KBM-7 (cell line): ENCODE measurements at regions not wholly inside any gene's neighbourhood (a gene's known extent, or its start where the extent isn't known, plus 50 kb on each side); places are given as distances from the start of the nearest gene placed in this dataset.
"Not testable (repeated sequence)": the region's sequence is repeated elsewhere in the genome, so short reads cannot be mapped to it uniquely, and the experiment has no call there.

ENCODE experiments used
- DNase-seq: peaks from one replicate; pipeline ENCODE4 v3.0.0-alpha.2; 2015
- in situ Hi-C: fragments of 300-500 bp; cut with MboI; formaldehyde crosslinking; loops from 2 replicates; pipeline ENCODE4 v1.14.3; 2020; ENCODE audit warnings: low sequenced_read_pairs, low pct_unique_long_range_greater_than_20kb, mixed read lengths

DNA sequence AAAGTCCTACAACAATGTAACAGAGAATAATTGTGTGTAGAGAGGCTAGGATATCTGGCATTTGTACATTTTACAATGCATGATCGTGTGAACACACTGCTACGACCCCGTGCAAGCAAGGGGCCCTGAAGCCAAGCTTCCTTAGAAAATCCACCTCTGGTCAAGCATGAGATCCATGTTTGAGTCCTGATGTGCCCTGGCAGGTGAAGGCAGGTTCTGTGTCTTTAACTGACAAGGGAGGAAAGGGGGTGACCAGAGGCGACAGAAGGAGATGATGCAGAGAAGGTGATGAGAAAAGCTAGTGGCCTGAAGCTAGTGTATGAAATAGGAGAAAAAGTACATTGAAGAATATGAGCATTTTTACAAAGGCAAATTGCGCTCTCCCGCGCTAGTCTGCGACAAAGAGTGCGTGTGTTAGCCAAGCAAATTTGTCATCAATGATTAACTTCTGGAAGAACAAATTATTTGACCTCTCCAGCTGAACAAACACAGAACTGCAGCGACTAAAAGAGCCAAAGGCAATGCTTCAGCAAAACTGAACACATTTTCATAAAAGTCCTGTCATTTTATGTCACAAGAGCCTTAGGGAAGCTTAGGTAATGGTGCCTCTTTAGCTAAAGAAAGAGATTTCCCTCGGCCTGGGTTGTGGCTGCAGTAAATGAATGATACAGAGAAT, 101.7 kb upstream of the DAPK1 start:
- in situ Hi-C loops: no loop called here

DNA sequence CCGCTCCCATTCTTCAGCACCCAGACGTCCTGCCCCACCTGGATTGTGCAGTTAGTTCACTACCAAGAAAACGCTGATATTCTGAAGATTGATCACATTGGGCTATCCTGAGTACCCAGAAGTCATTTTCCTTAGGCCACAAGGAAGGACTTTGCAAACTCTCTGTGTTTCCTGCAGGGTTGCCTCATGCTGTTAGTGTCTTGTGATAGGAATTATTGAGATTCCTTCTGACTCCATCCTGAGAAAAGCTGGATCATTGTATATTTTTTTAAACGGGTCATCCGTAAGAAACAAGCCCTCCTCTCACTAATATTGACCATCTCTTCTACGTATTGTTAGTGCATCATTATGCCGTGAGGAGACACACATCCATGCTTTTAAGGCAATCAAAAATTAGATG, 96.0 kb upstream of the DAPK1 start:
- no peak for DNase-seq
- in situ Hi-C loops: no loop called here

More for the DNA sequence above, 101.7 kb upstream of the DAPK1 start:
- DNase-seq: no peak

DNA sequence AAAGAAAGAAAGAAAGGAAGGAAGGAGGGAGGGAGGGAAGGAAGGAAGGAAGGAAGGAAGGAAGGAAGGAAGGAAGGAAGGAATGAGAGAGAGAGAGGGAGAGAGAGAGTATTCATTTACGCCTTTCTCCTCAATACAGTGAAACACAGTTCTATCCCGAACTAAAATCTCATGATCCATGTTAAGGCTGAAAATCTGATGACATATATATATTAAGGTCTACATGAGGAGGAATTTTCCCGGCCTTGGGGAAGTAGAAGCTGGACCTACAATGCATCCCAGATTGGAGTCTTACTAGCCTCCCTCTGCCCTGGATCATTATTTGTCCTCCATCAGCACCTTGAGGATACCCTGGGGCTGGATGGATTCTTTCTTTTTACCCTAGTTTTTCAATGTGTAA, 95.1 kb upstream of the DAPK1 start:
- in situ Hi-C loops: no loop called here
- DNase-seq: no peak

DNA sequence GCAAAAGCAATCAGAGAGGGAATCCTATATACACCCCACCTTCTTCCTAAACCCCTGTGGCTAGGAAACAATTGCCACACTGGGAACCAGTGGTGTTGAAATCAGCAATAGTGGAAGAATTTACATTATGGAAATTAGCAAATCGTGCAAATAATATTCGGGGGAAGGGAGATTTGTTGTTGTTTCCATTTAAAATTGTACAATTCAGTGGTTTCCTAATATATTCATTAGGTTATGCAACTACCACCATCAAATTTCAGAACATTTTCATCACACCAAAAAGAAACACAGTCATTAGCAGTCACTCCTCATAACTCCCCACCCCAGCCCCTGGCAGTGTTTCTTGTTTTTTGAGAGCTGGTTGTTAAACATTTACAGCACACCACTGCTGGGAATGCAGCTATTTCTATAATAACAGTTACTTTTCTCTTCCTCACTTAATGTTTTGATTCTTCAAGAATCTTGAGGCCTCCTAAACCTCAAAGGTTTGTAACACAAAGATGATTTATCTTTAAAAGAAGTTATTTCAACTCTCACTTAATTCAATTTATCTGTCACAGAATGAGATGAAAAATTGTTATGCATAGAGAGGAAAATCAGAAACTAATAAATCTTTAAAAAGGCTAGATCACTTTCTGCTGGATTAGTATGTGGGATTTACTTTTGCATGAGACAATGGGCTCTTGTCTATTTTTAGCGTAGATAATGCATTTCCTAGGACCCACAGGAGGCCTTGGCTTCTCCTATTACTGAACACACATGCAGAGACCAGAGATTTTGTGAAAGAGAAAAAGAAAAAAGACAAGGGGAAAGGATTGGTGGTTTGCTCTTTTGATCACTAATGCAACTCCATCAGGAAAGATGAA, 91.8 kb upstream of the DAPK1 start:
- no peak for DNase-seq
- in situ Hi-C loops: no loop called here

DNA sequence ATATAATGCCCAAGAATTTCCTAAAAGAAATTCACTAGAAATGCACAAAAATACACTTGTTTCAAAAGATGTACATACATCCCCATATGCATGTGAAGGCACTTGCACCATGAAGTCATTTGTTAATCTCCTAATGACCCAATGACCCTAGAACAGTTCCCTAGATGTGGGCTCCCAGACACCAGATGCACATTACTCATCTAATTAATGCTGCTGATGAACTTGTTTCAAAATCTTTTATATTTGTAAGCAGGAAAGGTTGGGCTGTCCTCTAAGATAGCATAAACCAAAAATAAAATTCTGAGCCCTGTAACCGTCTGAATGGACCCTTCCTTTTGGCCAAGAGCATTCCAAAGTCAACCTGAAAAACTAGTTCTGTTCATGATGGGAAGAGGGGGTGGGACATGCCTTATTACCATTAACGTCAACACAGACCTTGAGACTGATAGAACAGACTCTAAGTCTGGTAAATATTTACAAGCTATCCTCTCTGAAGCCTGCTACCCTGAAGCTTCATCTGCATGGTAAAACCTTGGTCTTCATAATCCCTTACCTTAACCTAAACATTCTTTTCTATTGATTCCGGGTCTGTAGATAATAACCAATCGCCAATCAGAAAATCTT, 91.0 kb upstream of the DAPK1 start:
- DNase-seq: no peak
- in situ Hi-C loops: no loop called here

DNA sequence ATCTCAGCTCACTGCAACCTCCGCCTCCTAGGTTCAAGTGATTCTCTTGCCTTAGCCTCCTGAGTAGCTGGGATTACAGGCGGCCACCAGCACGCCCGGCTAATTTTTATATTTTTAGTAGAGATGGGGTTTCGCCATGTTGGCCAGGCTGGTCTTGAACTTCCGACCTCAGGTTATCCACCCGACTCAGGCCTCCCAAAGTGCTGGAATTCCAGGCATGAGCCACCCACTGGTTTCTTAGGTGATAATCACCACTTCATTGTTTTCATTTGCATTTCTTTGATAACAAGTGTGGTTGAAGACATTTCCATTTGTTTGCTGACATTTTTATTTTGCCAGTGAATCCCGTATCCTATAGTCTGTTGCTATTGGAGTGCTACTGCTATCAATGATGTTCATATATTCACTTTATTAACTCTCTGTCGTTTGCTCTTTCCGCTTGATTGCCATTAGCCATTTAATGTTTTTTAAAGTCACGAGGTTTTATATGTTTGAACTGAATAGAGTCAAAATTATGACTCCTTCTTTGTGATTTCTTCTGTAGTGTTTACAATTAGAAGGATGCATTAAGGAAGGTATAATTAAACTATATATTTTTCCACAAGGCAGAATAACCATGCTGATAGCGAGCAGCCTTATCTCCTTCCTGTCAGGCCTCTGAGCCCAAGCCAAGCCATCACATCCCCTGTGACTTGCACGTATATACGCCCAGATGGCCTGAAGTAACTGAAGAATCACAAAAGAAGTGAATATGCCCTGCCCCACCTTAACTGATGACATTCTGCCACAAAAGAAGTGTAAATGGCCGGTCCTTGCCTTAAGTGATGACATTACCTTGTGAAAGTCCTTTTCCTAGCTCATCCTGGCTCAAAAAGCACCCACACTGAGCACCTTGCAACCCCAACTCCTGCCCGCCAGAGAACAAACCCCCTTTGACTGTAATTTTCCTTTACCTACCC, 87.3 kb upstream of the DAPK1 start:
- in situ Hi-C loops: not testable (repeated sequence)
- peak; percentile 12 for DNase-seq

DNA sequence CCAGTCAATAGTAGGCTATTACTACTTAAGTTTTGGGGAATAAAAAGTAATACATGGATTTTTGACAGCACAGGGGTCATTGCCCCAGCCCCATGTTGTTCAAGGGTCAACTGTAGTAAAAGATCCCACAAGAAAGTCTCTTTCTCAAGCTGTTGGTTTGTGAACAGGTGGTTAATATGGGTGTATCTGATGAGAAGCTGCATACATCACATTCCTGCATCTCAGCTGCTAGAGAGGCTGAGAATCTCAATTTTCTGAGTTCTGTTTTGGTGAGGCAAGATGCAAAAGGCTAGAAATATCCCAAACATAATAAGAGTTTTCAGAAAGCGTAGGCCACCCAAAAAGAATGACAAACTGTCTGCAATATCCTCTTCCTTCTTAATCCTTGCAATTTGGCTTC, 76.8 kb upstream of the DAPK1 start:
- no peak for DNase-seq
- in situ Hi-C loops: no loop called here

DNA sequence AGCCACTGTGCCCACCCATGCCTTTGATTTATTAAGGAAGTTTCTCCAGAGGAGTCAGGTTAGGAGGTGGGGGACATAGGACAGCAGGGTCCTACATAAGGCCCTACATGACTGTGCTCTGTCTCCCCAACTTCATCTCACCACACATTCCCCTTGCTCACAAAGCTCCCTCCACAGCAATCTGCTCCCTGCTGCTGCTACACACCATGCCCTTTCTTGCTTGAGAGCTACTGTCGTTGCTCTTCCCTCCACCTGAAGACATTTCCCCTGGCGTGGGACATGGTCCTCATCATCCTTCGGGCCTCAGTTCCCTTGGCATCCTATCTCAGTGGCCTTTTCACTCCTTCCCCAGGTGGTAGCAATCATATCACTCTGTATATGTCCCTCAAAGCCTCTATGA, 75.9 kb upstream of the DAPK1 start:
- DNase-seq: no peak
- in situ Hi-C loops: no loop called here

DNA sequence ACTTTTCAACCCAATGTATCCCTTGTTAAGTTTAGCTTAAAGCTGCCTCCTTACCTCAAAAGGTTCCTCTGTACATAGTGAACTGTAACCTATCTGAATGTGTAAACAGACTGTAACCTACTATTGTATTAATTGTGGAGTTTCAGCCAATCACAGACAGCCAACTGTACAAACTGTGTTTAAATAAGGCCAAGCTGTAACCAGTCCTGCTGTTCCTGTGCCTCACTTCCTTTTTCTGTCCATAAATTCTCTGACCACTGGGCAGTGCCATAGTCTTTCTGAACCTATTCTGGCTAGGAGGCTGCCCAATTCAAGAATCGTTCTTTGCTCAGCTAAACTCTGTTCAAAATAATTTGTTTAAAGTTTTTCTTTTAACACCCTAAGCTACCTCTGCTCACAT, 74.7 kb upstream of the DAPK1 start:
- DNase-seq: no peak
- in situ Hi-C loops: no loop called here

DNA sequence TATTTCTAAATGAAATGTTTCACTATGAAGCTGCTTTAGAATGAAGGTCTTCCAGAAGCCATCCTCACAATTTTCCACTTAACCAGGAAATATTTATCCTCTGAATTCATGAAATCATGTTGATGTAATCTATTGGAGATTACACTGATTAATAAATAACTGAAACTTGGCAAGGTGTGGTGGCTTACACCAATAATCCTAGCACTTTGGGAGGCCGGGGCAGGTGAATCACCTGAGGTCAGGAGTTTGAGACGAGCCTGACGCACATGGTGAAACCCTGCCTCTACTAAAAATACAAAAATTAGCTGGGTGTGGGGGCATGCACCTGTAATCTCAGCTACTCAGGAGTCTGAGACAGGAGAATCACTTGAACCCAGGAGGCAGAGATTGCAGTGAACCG, 73.8 kb upstream of the DAPK1 start:
- DNase-seq, in situ Hi-C loops: not testable (repeated sequence)

DNA sequence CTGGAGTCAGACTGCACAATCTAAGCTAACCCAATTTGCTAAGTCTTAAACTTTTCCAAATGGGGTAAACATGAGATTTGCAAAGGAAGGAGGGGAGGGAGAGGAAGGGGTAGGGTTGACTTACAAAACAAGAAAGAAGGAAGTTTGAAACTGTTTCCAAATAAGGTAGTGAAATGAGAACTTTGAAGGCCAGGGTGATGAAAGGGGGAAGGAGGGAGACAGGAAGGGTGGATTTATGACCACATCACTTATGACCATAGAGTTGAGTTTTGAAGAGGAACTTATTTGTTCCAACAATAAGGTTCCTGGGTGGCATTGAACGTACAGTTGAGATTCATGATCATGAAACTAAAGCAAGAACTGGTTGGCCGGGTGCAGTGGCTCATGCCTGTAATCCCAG, 72.5 kb upstream of the DAPK1 start:
- peak; percentile 80 for DNase-seq
- in situ Hi-C loops: no loop called here

DNA sequence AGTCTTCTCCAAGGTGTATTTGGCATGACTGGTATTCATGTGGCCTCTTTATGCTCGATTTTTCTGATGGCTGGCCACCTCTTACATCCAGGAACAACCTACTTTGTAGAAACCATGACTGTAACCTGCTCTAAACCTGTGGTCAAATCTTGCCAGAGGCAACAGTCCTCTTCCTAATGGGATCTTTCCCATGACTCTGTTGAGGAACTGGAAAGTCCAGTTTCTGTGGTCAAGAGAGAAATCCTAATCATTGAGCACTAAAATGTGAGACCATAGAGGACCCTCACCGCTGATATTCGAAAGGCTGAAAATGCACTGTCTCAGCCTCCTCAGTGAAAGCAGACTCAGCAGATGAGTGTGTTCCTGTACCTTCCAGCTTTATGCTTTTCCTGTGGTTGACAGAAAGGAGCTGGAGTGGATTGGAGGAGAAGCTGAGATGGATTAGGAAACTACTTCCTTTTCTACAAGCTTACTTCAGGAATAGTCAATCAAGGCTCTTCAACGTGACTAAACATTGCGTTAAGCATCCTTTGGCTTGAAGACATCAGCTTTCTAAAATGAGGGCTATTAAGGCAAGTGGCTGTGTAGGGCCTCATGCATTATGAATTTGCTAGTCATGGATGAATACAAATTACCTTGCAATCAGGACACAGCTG, 69.7 kb upstream of the DAPK1 start:
- in situ Hi-C loops: no loop called here

DNA sequence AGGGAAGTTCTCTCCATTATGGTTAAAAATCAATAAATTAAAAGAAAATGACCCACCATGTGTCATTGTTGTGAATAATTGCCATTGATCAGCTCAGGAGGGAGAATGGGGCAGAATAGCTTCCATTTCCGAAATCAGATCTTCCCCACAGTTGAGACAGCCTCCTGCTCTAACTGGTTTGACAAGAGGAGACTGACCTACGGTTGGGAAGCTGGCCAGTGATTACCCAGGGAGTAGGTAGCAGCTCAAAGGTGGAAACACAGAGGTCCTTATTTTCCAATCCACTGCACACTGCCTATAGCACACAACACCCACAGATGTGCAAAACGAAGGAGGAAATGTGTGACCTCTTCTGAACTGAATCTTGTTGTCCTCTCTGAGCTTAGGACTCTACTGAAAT, 69.0 kb upstream of the DAPK1 start:
- no peak for DNase-seq
- in situ Hi-C loops: no loop called here

More for the DNA sequence above, 69.7 kb upstream of the DAPK1 start:
- DNase-seq: no peak

DNA sequence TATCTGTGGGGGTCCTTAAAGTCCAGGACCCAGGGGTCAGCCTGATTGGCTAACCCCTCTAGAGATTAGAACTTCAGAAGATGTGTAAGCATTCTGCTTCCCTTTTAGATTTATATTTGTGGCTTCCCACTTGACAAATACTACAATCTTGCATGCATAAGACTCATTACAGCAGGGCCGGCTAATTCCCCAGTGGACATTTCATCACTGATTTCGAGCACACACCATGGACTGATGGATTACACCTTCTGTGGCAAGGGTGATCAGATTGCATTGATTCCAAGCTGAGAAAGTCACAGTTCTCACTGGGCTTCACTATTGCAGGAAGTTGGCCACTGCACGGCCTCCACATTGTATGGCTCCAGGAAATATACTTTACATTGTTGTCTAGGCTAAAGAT, 65.8 kb upstream of the DAPK1 start:
- DNase-seq: no peak
- in situ Hi-C loops: no loop called here

DNA sequence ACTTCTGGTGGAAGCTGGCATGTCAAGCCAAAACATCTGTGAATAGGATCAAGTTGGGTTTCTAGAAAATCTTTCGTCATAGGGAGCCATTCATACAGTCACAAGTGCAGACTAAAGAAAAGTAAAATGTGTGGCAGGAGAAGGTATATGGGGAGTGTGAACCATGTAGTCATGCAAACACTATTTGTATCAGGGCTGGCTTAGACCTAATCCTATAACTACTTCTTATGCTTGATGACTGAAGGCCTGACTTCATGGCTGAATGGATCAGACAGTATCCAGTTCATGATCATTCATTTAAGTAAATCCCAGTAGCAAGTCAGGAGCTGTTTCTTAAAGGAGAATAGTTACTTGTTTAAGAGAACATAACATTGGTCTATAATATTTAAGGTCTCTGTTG, 63.8 kb upstream of the DAPK1 start:
- DNase-seq: no peak
- in situ Hi-C loops: no loop called here

DNA sequence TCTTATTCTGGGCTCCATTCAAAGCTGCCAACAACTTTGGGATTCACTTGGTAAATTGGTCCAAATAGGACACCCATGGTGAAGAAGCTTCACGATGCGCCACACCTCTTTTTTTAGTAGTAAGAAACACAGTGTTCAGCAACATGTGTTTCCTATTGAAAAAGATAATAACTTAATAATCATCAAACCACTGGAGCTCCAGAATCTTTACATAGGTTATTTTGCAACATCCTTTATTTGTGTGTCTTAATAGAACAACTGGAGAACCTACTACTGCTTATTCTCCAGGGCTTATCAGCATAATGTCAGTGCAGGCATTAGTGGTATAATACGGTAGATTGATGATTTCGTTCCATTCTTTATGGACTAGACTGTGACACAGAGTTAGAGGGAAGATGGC, 63.3 kb upstream of the DAPK1 start:
- no peak for DNase-seq
- in situ Hi-C loops: no loop called here

DNA sequence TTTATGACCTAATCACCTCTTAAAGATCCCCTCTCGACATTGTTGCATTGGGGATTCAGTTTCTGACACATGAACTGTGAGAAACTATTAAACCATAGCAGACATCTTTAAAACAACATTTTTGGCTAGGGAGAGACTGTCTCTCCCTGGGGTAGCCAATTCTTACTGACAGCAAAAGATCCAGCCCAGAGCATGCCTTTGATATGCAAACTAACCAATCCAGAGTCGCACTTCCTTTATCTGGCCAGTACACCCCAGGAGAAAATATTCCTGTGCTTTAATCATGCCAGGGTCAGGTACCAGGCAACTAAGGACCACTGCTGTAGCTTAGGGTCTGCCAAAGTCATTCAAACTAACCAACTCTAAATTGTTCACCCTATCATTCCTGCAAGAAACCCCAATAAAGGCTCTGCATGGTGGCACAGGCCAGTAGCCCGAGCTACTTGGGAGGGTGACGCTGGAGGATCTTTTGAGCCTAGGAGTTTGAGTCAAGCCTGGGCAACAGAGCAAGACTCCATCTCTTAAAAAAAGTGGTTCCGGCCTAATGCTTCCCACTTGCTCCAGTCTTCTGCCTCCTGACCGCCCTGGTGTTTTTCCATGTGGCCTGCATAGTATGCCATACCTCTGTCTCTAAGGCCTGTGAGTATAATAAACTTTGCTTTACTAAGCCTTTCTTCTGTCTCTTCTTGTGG, 62.3 kb upstream of the DAPK1 start:
- in situ Hi-C loops: no loop called here
- DNase-seq: no peak

DNA sequence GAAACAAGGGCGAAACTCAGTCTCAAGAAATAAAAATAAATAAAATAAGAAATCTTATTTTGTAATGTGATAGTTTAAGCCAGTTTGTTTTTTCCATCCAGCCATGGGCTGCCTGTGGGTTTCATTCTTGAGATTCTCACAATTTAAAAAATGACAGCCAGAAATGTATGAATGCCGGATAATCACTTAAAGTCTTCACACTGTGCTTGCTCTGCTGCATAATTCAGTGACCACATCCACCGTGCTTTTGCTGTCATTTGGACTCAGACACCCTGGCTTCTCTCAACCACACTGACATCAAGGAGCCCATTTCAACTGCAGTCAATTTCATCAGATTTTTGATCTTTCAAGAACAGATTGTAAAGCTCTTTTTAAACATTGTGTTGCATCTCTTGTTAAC, 61.0 kb upstream of the DAPK1 start:
- in situ Hi-C loops: no loop called here
- no peak for DNase-seq
